K562 (cell line): ENCODE measurements at regions not wholly inside any gene's neighbourhood (a gene's known extent, or its start where the extent isn't known, plus 50 kb on each side); places are given as distances from the start of the nearest gene placed in this dataset.

Experiments used
- ATAC-seq: fragments of 200-7000 bp; cut with Tn5 transposase; 3 replicates; pipeline ENCODE4 v1.9.1; 2020; ENCODE audit warnings: moderate library complexity
- BruUV-seq: library from RNA; stranded (reverse); fragments of 400-500 nt; replicated peaks from 2 replicates; lab custom pipeline; 2021; lab: Mats Ljungman, UMichigan
- CTCF ChIA-PET: fragments of 300-600 bp; formaldehyde crosslinking; extraction: SDS; loops from one replicate; lab custom pipeline; 2021; ENCODE audit warnings: low intra/inter-chr PET ratio; lab: Yijun Ruan, JAX
- POLR2A ChIA-PET: fragments of 300-600, 350-650 bp; sonication (Branson Sonifier 250); formaldehyde crosslinking; extraction: SDS; loops from one replicate; lab custom pipeline; 2021; ENCODE audit warnings: antibody characterized with exemption, inconsistent platforms; lab: Yijun Ruan, JAX
- DNase-seq, 4 experiments: peaks; one replicate each; pipeline versions ENCODE4 v3.0.0 to v3.0.0-alpha.2; 2011 to 2018; ENCODE audit warnings: low spot score in 3 of 4, mixed read lengths in 3 of 4; ENCODE audit errors: extremely low read depth in 1 of 4
- FAIRE-seq: peaks from 2 replicates; lab custom pipeline; 2011; peaks lifted over from hg19 to GRCh38; lab: Jason Lieb, UNC
- H2AFZ ChIP-seq: 2 replicates; pipeline ENCODE4 v1.6.0; 2011; ENCODE audit warnings: low read depth, low read length, control low read depth, inconsistent platforms
- H3K27ac ChIP-seq: fragments of 200-600 bp; 3 replicates; pipeline ENCODE4 v1.8.0; 2011; ENCODE audit warnings: low read depth, mild to moderate bottlenecking, control low read depth, inconsistent platforms, low read length, moderate library complexity, mixed read lengths; ENCODE audit errors: extremely low read depth
- H3K27me3 ChIP-seq, 2 experiments: fragments of 300-600 bp in 1 of 2; 2 replicates in 1 of 2; 3 replicates in 1 of 2; pipeline versions ENCODE4 v1.6.0 to v1.8.0; 2011; ENCODE audit warnings: inconsistent platforms in 2 of 2, low read length in 2 of 2, mild to moderate bottlenecking in 1 of 2, mixed read lengths in 1 of 2, moderate library complexity in 1 of 2; ENCODE audit not compliant: control insufficient read depth in 2 of 2, insufficient read depth in 2 of 2
- H3K36me3 ChIP-seq: fragments of 300-600 bp; 3 replicates; pipeline ENCODE4 v1.8.0; 2011; ENCODE audit warnings: mild to moderate bottlenecking, low read length, inconsistent platforms; ENCODE audit not compliant: control insufficient read depth, insufficient read depth
- H3K4me1 ChIP-seq, 2 experiments: fragments of 200-600 bp in 1 of 2; replicated peaks in 1 of 2; 2 replicates in 1 of 2; 3 replicates in 1 of 2; pipeline versions ENCODE4 v1.5.1 to v1.8.0; 2011; ENCODE audit warnings: inconsistent platforms in 2 of 2, low read length in 2 of 2, mild to moderate bottlenecking in 1 of 2, mixed read lengths in 1 of 2, moderate library complexity in 1 of 2; ENCODE audit not compliant: control insufficient read depth in 2 of 2, insufficient read depth in 2 of 2
- H3K4me2 ChIP-seq: 2 replicates; pipeline ENCODE4 v1.6.1; 2011; ENCODE audit warnings: low read length, control low read depth, inconsistent platforms, mixed read lengths; ENCODE audit not compliant: insufficient read depth
- H3K4me3 ChIP-seq: fragments of 200-600 bp; sonication (generic), shearing (Covaris generic); 2 replicates; pipeline ENCODE4 v1.5.1; 2016; ENCODE audit warnings: control low read depth, inconsistent platforms
- H3K79me2 ChIP-seq: fragments of 200-600 bp; 3 replicates; pipeline ENCODE4 v1.8.0; 2011; ENCODE audit warnings: low read length, inconsistent platforms; ENCODE audit not compliant: control insufficient read depth, insufficient read depth
- H3K9ac ChIP-seq, 2 experiments: 2 replicates each; pipeline versions ENCODE4 v1.6.0 to v1.6.1; 2011; ENCODE audit warnings: low read depth in 2 of 2, low read length in 2 of 2, control low read depth in 1 of 2, inconsistent platforms in 1 of 2, mild to moderate bottlenecking in 1 of 2, mixed read lengths in 1 of 2; ENCODE audit not compliant: insufficient read depth in 1 of 2
- H3K9me1 ChIP-seq: one replicate; pipeline ENCODE4 v1.6.0; 2011; ENCODE audit warnings: inconsistent platforms, mild to moderate bottlenecking, low read length, moderate library complexity; ENCODE audit not compliant: control insufficient read depth, insufficient read depth
- H3K9me3 ChIP-seq: replicated peaks from 2 replicates; pipeline ENCODE4 v1.5.1; 2011; ENCODE audit warnings: low read depth, low read length, inconsistent platforms; ENCODE audit not compliant: control insufficient read depth, insufficient read depth
- H4K20me1 ChIP-seq: replicated peaks from 2 replicates; pipeline ENCODE4 v1.6.1; 2011; ENCODE audit warnings: low read length, inconsistent platforms, mixed read lengths; ENCODE audit not compliant: control insufficient read depth, insufficient read depth
- BRF1 ChIP-seq: IDR thresholded peaks from 3 replicates; pipeline ENCODE4 v1.6.1; 2011; ENCODE audit warnings: borderline replicate concordance, mild to moderate bottlenecking; ENCODE audit not compliant: insufficient read length; ENCODE audit errors: extremely low read depth
- CBX1 ChIP-seq: sonication (generic); IDR thresholded peaks from 2 replicates; pipeline ENCODE4 v1.6.1; 2016; ENCODE audit warnings: antibody characterized with exemption, low read depth, mild to moderate bottlenecking
- CBX2 ChIP-seq: fragments of 200-600 bp; sonication (generic); IDR thresholded peaks from one replicate; pipeline ENCODE4 v1.6.1; 2012; ENCODE audit warnings: mild to moderate bottlenecking, low read length, inconsistent platforms; ENCODE audit not compliant: insufficient read depth, poor library complexity, severe bottlenecking
- E2F4 ChIP-seq: sonication (generic); formaldehyde crosslinking; IDR thresholded peaks from 2 replicates; pipeline ENCODE4 v1.8.0; 2022; ENCODE audit warnings: mild to moderate bottlenecking, low read depth, missing genetic modification reagents
- FOS ChIP-seq: IDR thresholded peaks from 3 replicates; pipeline ENCODE4 v1.6.1; 2011; ENCODE audit not compliant: insufficient read length; ENCODE audit errors: extremely low read depth
- FOXA1 ChIP-seq: fragments of 450-650 bp; IDR thresholded peaks from 2 replicates; pipeline ENCODE4 v1.6.1; 2016; ENCODE audit warnings: mild to moderate bottlenecking, borderline replicate concordance
- KHSRP ChIP-seq: fragments of 450-650 bp; IDR thresholded peaks from 2 replicates; pipeline ENCODE4 v1.6.1; 2017
- MCM5 ChIP-seq: fragments of 450-650 bp; IDR thresholded peaks from 2 replicates; pipeline ENCODE4 v1.6.1; 2016; ENCODE audit warnings: low read depth
- MNT ChIP-seq, 2 experiments: fragments of 450-650 bp; conservative IDR thresholded peaks; 2 replicates each; pipeline ENCODE4 v1.6.1; 2017; ENCODE audit warnings: mild to moderate bottlenecking in 2 of 2, moderate library complexity in 2 of 2
- MXI1 ChIP-seq: IDR thresholded peaks from 2 replicates; pipeline ENCODE4 v1.6.1; 2011; ENCODE audit warnings: low read depth, mild to moderate bottlenecking, improper control_type of control experiment, low read length
- NCOA1 ChIP-seq: fragments of 450-650 bp; IDR thresholded peaks from 2 replicates; pipeline ENCODE4 v1.6.1; 2016; ENCODE audit warnings: low read depth
- NFE2 ChIP-seq: IDR thresholded peaks from 2 replicates; pipeline ENCODE4 v1.6.1; 2014; ENCODE audit warnings: antibody characterized with exemption, low read depth
- SNRNP70 ChIP-seq: fragments of 200-400 bp; formaldehyde crosslinking; optimal IDR thresholded peaks from 2 replicates; pipeline ENCODE3; 2017; ENCODE audit warnings: low read depth, low read length
- STAT5A ChIP-seq: IDR thresholded peaks from 2 replicates; pipeline ENCODE4 v1.6.1; 2012; ENCODE audit warnings: low read length, inconsistent platforms, borderline replicate concordance
- TAF1 ChIP-seq: IDR thresholded peaks from 2 replicates; pipeline ENCODE4 v1.6.1; 2011; ENCODE audit warnings: mild to moderate bottlenecking, low read length, moderate library complexity; ENCODE audit not compliant: insufficient read depth, control insufficient read depth, severe bottlenecking; ENCODE audit errors: extremely low read depth
- ZNF224 ChIP-seq: sonication (generic); formaldehyde crosslinking; IDR thresholded peaks from 2 replicates; pipeline ENCODE4 v1.8.0; 2022; ENCODE audit warnings: mild to moderate bottlenecking, missing genetic modification reagents
- ZSCAN32 ChIP-seq: fragments of 450-650 bp; formaldehyde crosslinking; IDR thresholded peaks from 2 replicates; pipeline ENCODE4 v1.4.0; 2020; ENCODE audit warnings: mild to moderate bottlenecking, moderate library complexity
- WGBS: fragments of 100-300 bp; shearing (Covaris generic); methylation state at CpG from one replicate; pipeline ENCODE4 v1.1.6; 2016; ENCODE audit warnings: low coverage, mixed read lengths; ENCODE audit not compliant: insufficient coverage; ENCODE audit errors: missing lambda C conversion rate; 5-methylcytosine and 5-hydroxymethylcytosine counted together
- in situ Hi-C: fragments of 300-500 bp; cut with MboI; formaldehyde crosslinking; loops from 4 replicates; pipeline ENCODE4 v1.15.0; 2018; ENCODE audit warnings: inconsistent platforms, mixed read lengths
- intact Hi-C: fragments of 100-400 bp; cut with micrococcal nuclease; formaldehyde crosslinking; loops from 2 replicates; pipeline ENCODE4 v1.14.2; 2022
- TF ChIP-seq, protein P1 (sequence below): fragments of 450-650 bp; IDR thresholded peaks from 2 replicates; pipeline ENCODE4 v1.6.1; 2017; ENCODE audit warnings: mild to moderate bottlenecking, moderate library complexity
- TF ChIP-seq, protein P2 (sequence below): fragments of 250-450 bp; sonication (Bioruptor Pico); IDR thresholded peaks from 2 replicates; pipeline ENCODE4 v1.5.0; 2021

- Histone ChIP-seq H3K36me3 (no peaks in the 10 kb centered on the region), H3K79me2 (no peaks in the 10 kb centered on the region), H3K4me1 (peaks cover 0 to 2% of the 10 kb centered on the region in 2 experiments; a peak in 3 of 5 replicates), H3K9me1 (no peaks in the 10 kb centered on the region), H2AFZ (no peak overlapping the region), H3K4me3 (no peak overlapping the region), H3K27me3 (peaks cover 11 to 62% of the 10 kb centered on the region in 2 experiments; a peak in 4 of 5 replicates), H3K27ac (no peak overlapping the region), H3K4me2 (no peak overlapping the region), H3K9me3 (no peaks in the 10 kb centered on the region), H3K9ac (no peak overlapping the region), H4K20me1 (no peaks in the 10 kb centered on the region)
- ChIA-PET CTCF (no interaction called here), POLR2A (interaction anchor here (0.6 to 1.2 kb wide), 3 partner anchors 8 to 283 kb away, joined by 3 read pairs; no protein-coding TSS in a partner anchor)
- no peak for FAIRE-seq
- TF ChIP-seq FOS (no peak), FOXA1 (no peak), ZNF224 (no peak), MNT (conservative IDR thresholded peaks at IDR 0.05) (no peak), NCOA1 (no peak), TAF1 (no peak), KHSRP (no peak), E2F4 (CRISPR knock-in tag) (no peak), CBX1 (no peak), BRF1 (no peak), MXI1 (no peak), STAT5A (no peak), SNRNP70 (no peak), NFE2 (no peak), CBX2 (no peak), ZSCAN32 (CRISPR knock-in tag) (no peak), MCM5 (no peak)
- TF ChIP-seq, protein P1, sequence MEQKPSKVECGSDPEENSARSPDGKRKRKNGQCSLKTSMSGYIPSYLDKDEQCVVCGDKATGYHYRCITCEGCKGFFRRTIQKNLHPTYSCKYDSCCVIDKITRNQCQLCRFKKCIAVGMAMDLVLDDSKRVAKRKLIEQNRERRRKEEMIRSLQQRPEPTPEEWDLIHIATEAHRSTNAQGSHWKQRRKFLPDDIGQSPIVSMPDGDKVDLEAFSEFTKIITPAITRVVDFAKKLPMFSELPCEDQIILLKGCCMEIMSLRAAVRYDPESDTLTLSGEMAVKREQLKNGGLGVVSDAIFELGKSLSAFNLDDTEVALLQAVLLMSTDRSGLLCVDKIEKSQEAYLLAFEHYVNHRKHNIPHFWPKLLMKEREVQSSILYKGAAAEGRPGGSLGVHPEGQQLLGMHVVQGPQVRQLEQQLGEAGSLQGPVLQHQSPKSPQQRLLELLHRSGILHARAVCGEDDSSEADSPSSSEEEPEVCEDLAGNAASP = no peak
- TF ChIP-seq, protein P2, sequence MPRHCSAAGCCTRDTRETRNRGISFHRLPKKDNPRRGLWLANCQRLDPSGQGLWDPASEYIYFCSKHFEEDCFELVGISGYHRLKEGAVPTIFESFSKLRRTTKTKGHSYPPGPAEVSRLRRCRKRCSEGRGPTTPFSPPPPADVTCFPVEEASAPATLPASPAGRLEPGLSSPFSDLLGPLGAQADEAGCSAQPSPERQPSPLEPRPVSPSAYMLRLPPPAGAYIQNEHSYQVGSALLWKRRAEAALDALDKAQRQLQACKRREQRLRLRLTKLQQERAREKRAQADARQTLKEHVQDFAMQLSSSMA (CRISPR knock-in tag) = no peak
- intact Hi-C loops = no loop called here
- ATAC-seq = no peak
- no TSS peak for BruUV-seq
- 0% methylated on average over 3 of the region's 3 CpGs for WGBS
- in situ Hi-C loops = no loop called here
- DNase-seq = no peak
These were observed 53.4 kb upstream of the ANO1 start for GRCh38 chr11:70024773-70025045.
